ENCODE measurements at regions not wholly inside any gene's neighbourhood (a gene's known extent, or its start where the extent isn't known, plus 50 kb on each side); places are given as distances from the start of the nearest gene placed in this dataset.

DNA sequence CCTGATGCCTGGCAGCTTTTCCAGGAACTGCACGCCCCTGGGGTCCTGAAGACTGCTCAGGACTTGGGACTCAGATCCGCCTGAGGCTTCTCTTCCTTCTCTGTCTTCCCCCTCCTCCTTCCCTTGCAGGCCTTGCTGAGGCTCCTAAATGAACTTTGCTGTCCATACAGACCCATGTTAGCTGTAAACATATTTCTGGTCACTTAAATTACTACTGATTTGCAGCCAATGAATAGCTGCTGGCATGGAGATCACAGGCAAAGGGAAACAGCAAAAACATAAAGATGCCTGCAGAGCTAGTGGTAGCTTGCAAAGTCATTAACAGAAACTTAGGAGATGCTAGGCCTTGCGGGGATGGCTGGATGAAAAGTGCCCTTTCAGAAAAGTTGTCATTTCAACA lies 261.9 kb downstream of the GADD45G start:
- no peak overlapping the region for H3K4me3 ChIP-seq (ENCODE audit: control insufficient read depth in 2 of 3, extremely low read depth in 1 of 3, insufficient read depth in 2 of 3, low read depth in 1 of 3, low read length in 3 of 3)
- H3K4me2 ChIP-seq (ENCODE audit: control insufficient read depth, extremely low read depth, insufficient read depth, low read depth, low read length): no peak overlapping the region
- no peak for TF ChIP-seq EZH2 (IDR thresholded peaks at IDR 0.05; ENCODE audit: low read length)
- TF ChIP-seq, protein P1, sequence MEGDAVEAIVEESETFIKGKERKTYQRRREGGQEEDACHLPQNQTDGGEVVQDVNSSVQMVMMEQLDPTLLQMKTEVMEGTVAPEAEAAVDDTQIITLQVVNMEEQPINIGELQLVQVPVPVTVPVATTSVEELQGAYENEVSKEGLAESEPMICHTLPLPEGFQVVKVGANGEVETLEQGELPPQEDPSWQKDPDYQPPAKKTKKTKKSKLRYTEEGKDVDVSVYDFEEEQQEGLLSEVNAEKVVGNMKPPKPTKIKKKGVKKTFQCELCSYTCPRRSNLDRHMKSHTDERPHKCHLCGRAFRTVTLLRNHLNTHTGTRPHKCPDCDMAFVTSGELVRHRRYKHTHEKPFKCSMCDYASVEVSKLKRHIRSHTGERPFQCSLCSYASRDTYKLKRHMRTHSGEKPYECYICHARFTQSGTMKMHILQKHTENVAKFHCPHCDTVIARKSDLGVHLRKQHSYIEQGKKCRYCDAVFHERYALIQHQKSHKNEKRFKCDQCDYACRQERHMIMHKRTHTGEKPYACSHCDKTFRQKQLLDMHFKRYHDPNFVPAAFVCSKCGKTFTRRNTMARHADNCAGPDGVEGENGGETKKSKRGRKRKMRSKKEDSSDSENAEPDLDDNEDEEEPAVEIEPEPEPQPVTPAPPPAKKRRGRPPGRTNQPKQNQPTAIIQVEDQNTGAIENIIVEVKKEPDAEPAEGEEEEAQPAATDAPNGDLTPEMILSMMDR (optimal IDR thresholded peaks at IDR 0.05 in 1 of 3, IDR thresholded peaks at IDR 0.05 in 1 of 3, conservative IDR thresholded peaks at IDR 0.05 in 1 of 3; ENCODE audit: extremely low read depth in 1 of 3, insufficient read depth in 2 of 3, low read length in 3 of 3): no peak
- H3K9me3 ChIP-seq (ENCODE audit: control insufficient read depth, low read depth, low read length): no peaks in the 10 kb centered on the region
- DNase-seq (ENCODE audit: low read depth, low spot score): no peak
- H3K4me1 ChIP-seq (ENCODE audit: control insufficient read depth, extremely low read depth, insufficient read depth, low read length): no peaks in the 10 kb centered on the region
- no peaks in the 10 kb centered on the region for H4K20me1 ChIP-seq (ENCODE audit: control insufficient read depth, extremely low read depth, insufficient read depth, low read length)
- no peak overlapping the region for H3K27ac ChIP-seq (ENCODE audit: control insufficient read depth, insufficient read depth, low read length)
- no peaks in the 10 kb centered on the region for H3K36me3 ChIP-seq (ENCODE audit: control insufficient read depth in 2 of 2, extremely low read depth in 1 of 2, insufficient read depth in 2 of 2, low read length in 2 of 2)
- no peaks in the 10 kb centered on the region for H3K9me1 ChIP-seq (ENCODE audit: control insufficient read depth, extremely low read depth, insufficient read depth, low read length)
- dilution Hi-C loops (cut with MboI; ENCODE audit: extremely low pct_ligation_motif_present, low sequenced_read_pairs): no loop called here
- no peak for FAIRE-seq
- H3K27me3 ChIP-seq (ENCODE audit: control insufficient read depth, extremely low read depth, insufficient read depth, low read length): peaks cover 2% of the 10 kb centered on the region
- no peaks in the 10 kb centered on the region for H3K79me2 ChIP-seq (ENCODE audit: control insufficient read depth, insufficient read depth, low read length)
- no peak overlapping the region for H3K9ac ChIP-seq (ENCODE audit: control insufficient read depth, extremely low read depth, insufficient read depth, low read length)
- H2AFZ ChIP-seq (ENCODE audit: control insufficient read depth, low read length): no peak overlapping the region

DNA sequence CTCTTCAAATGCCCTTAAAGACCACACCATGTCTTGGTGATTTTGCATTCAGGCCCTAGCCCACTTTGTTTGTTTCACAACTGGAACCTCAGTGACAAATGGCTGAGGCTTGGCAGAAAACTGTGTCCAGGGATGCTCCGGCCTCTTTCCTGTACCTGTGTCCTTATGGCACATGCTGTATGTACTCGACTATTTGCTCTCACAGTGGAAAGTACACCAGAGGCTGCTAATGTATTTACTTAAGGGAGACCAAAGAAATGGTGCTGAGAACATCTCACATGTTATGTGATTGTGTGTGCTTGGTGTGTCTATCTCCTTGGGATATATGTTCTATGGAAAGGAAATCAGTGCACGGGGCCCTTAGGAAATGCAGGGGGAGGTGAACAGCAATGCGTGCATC lies 263.3 kb downstream of the GADD45G start:
- H3K27me3 ChIP-seq (ENCODE audit: control insufficient read depth, extremely low read depth, insufficient read depth, low read length): peaks cover 4% of the 10 kb centered on the region
- no peaks in the 10 kb centered on the region for H3K9me1 ChIP-seq (ENCODE audit: control insufficient read depth, extremely low read depth, insufficient read depth, low read length)
- H3K9ac ChIP-seq (ENCODE audit: control insufficient read depth, extremely low read depth, insufficient read depth, low read length): no peak overlapping the region
- no peaks in the 10 kb centered on the region for H3K79me2 ChIP-seq (ENCODE audit: control insufficient read depth, insufficient read depth, low read length)
- dilution Hi-C loops (cut with MboI; ENCODE audit: extremely low pct_ligation_motif_present, low sequenced_read_pairs): no loop called here
- no peak overlapping the region for H3K27ac ChIP-seq (ENCODE audit: control insufficient read depth, insufficient read depth, low read length)
- H2AFZ ChIP-seq (ENCODE audit: control insufficient read depth, low read length): no peak overlapping the region
- DNase-seq (ENCODE audit: low read depth, low spot score): no peak
- TF ChIP-seq, protein P1 (optimal IDR thresholded peaks at IDR 0.05 in 1 of 3, IDR thresholded peaks at IDR 0.05 in 1 of 3, conservative IDR thresholded peaks at IDR 0.05 in 1 of 3; ENCODE audit: extremely low read depth in 1 of 3, insufficient read depth in 2 of 3, low read length in 3 of 3): no peak
- no peak overlapping the region for H3K4me2 ChIP-seq (ENCODE audit: control insufficient read depth, extremely low read depth, insufficient read depth, low read depth, low read length)
- no peaks in the 10 kb centered on the region for H4K20me1 ChIP-seq (ENCODE audit: control insufficient read depth, extremely low read depth, insufficient read depth, low read length)
- H3K4me3 ChIP-seq (ENCODE audit: control insufficient read depth in 2 of 3, extremely low read depth in 1 of 3, insufficient read depth in 2 of 3, low read depth in 1 of 3, low read length in 3 of 3): no peak overlapping the region
- no peaks in the 10 kb centered on the region for H3K9me3 ChIP-seq (ENCODE audit: control insufficient read depth, low read depth, low read length)
- H3K36me3 ChIP-seq (ENCODE audit: control insufficient read depth in 2 of 2, extremely low read depth in 1 of 2, insufficient read depth in 2 of 2, low read length in 2 of 2): no peaks in the 10 kb centered on the region
- no peaks in the 10 kb centered on the region for H3K4me1 ChIP-seq (ENCODE audit: control insufficient read depth, extremely low read depth, insufficient read depth, low read length)
- FAIRE-seq: no peak

Data from keratinocyte (primary cell).